Neuronal stem cell (in vitro differentiated cells): ENCODE measurements at regions not wholly inside any gene's neighbourhood (a gene's known extent, or its start where the extent isn't known, plus 50 kb on each side); places are given as distances from the start of the nearest gene placed in this dataset.

Experiments
- DNase-seq: peaks from one replicate; pipeline ENCODE4 v3.0.0-alpha.2; 2013; ENCODE audit warnings: low spot score
- H2AFZ ChIP-seq: one replicate; pipeline ENCODE4 v1.6.1; 2013; ENCODE audit warnings: mild to moderate bottlenecking, low read length, inconsistent platforms
- H2AK5ac ChIP-seq: 2 replicates; pipeline ENCODE4 v1.6.1; 2013; ENCODE audit warnings: low read depth, mild to moderate bottlenecking, inconsistent platforms, low read length, moderate library complexity, mixed read lengths
- H2BK120ac ChIP-seq: 2 replicates; pipeline ENCODE4 v1.6.1; 2013; ENCODE audit warnings: low read depth, mild to moderate bottlenecking, inconsistent platforms, low read length, moderate library complexity, mixed read lengths
- H2BK12ac ChIP-seq: one replicate; pipeline ENCODE4 v1.6.1; 2013; ENCODE audit warnings: low read length, inconsistent platforms
- H2BK15ac ChIP-seq: 2 replicates; pipeline ENCODE4 v1.6.1; 2013; ENCODE audit warnings: mild to moderate bottlenecking, low read length, inconsistent platforms, mixed read lengths
- H2BK5ac ChIP-seq: one replicate; pipeline ENCODE4 v1.6.1; 2013; ENCODE audit warnings: inconsistent platforms, mild to moderate bottlenecking, low read length, moderate library complexity
- H3K14ac ChIP-seq: one replicate; pipeline ENCODE4 v1.6.1; 2013; ENCODE audit warnings: low read length, inconsistent platforms
- H3K18ac ChIP-seq: 2 replicates; pipeline ENCODE4 v1.6.1; 2013; ENCODE audit warnings: low read length, inconsistent platforms
- H3K23ac ChIP-seq: 2 replicates; pipeline ENCODE4 v1.6.1; 2013; ENCODE audit warnings: low read depth, mild to moderate bottlenecking, mixed read lengths, low read length, inconsistent platforms; ENCODE audit not compliant: poor library complexity
- H3K27ac ChIP-seq: replicated peaks from 3 replicates; pipeline ENCODE4 v1.5.1; 2013; ENCODE audit warnings: low read length, inconsistent platforms
- H3K27me3 ChIP-seq, 3 experiments: 2 replicates each; pipeline ENCODE4 v1.6.1; 2013; ENCODE audit warnings: low read length in 3 of 3, mild to moderate bottlenecking in 2 of 3, inconsistent platforms in 1 of 3, low read depth in 1 of 3, mixed read lengths in 1 of 3, moderate library complexity in 1 of 3; ENCODE audit not compliant: control insufficient read depth in 3 of 3, insufficient read depth in 3 of 3
- H3K36me3 ChIP-seq, 2 donors: replicated peaks in 1 of 2; 2 replicates each; pipeline ENCODE4 v1.6.1; 2013; ENCODE audit warnings: low read length in 2 of 2; ENCODE audit not compliant: control insufficient read depth in 2 of 2, insufficient read depth in 2 of 2
- H3K4ac ChIP-seq: 2 replicates; pipeline ENCODE4 v1.6.1; 2013; ENCODE audit warnings: inconsistent platforms, mild to moderate bottlenecking, low read length, moderate library complexity
- H3K4me1 ChIP-seq, 2 donors: 1 replicate in 1 of 2; 2 replicates in 1 of 2; pipeline ENCODE4 v1.6.1; 2013; ENCODE audit warnings: low read length in 2 of 2, low read depth in 1 of 2; ENCODE audit not compliant: control insufficient read depth in 2 of 2, insufficient read depth in 1 of 2
- H3K4me2 ChIP-seq: one replicate; pipeline ENCODE4 v1.6.1; 2013; ENCODE audit warnings: mild to moderate bottlenecking, low read length, inconsistent platforms; ENCODE audit not compliant: insufficient read depth, poor library complexity, severe bottlenecking
- H3K4me3 ChIP-seq, 2 donors: 2 replicates each; pipeline ENCODE4 v1.5.1; 2013; ENCODE audit warnings: low read length in 2 of 2, mild to moderate bottlenecking in 2 of 2, inconsistent platforms in 1 of 2, moderate library complexity in 1 of 2
- H3K79me1 ChIP-seq: one replicate; pipeline ENCODE4 v1.6.1; 2013; ENCODE audit warnings: low read depth, mild to moderate bottlenecking, inconsistent platforms, low read length, moderate library complexity
- H3K9ac ChIP-seq: one replicate; pipeline ENCODE4 v1.6.1; 2013; ENCODE audit warnings: mild to moderate bottlenecking, low read depth, low read length, inconsistent platforms; ENCODE audit not compliant: poor library complexity
- H3K9me3 ChIP-seq, 2 donors: replicated peaks in 1 of 2; 2 replicates each; pipeline versions ENCODE3 to v1.6.1; 2013; ENCODE audit warnings: low read length in 2 of 2, mild to moderate bottlenecking in 2 of 2, inconsistent platforms in 1 of 2, low read depth in 1 of 2, mixed read lengths in 1 of 2, moderate library complexity in 1 of 2; ENCODE audit not compliant: control insufficient read depth in 2 of 2, insufficient read depth in 1 of 2
- H4K8ac ChIP-seq: one replicate; pipeline ENCODE4 v1.6.1; 2013; ENCODE audit warnings: low read depth, mild to moderate bottlenecking, inconsistent platforms, low read length, moderate library complexity
- H4K91ac ChIP-seq: one replicate; pipeline ENCODE4 v1.6.1; 2013; ENCODE audit warnings: low read length, low read depth, mild to moderate bottlenecking, inconsistent platforms; ENCODE audit not compliant: poor library complexity
- WGBS, 2 donors: extraction: QIAGEN DNeasy Blood & Tissue Kit; methylation state at CpG; one replicate each; pipeline ENCODE4 v1.1.7; 2013; ENCODE audit warnings: missing lambda C conversion rate in 2 of 2, mixed read lengths in 1 of 2; ENCODE audit not compliant: insufficient read length in 2 of 2, insufficient replicate concordance in 1 of 2; ENCODE audit errors: extremely low coverage in 2 of 2; 5-methylcytosine and 5-hydroxymethylcytosine counted together

GRCh38 chr2:226174390-226174789, 625.2 kb downstream of the IRS1 start:
- DNase-seq = no peak
- Histone ChIP-seq H3K4ac (no peak overlapping the region), H3K9me3 (peaks cover 2 to 30% of the 10 kb centered on the region in 2 donors), H3K4me1 (peaks cover 2 to 5% of the 10 kb centered on the region in 2 donors), H2AFZ (no peak overlapping the region), H3K36me3 (no peaks in the 10 kb centered on the region), H4K8ac (no peak overlapping the region), H2AK5ac (no peak overlapping the region), H2BK12ac (no peak overlapping the region), H3K4me2 (no peak overlapping the region), H3K9ac (no peak overlapping the region), H2BK5ac (no peak overlapping the region), H4K91ac (no peak overlapping the region), H3K14ac (no peak overlapping the region), H3K4me3 (no peak overlapping the region), H2BK120ac (no peak overlapping the region), H3K23ac (no peak overlapping the region), H2BK15ac (no peak overlapping the region), H3K79me1 (no peaks in the 10 kb centered on the region), H3K27me3 (no peaks in the 10 kb centered on the region), H3K27ac (no peak overlapping the region), H3K18ac (no peak overlapping the region)
- WGBS, 2 donors = no CpG with 5 or more reads among the region's 1 CpG

GRCh38 chr2:226172939-226173338, 626.7 kb downstream of the IRS1 start:
- Histone ChIP-seq H3K4me2 (no peak overlapping the region), H3K4me3 (no peak overlapping the region), H3K4me1 (peaks cover 2 to 5% of the 10 kb centered on the region in 2 donors), H3K9me3 (peaks cover 0 to 18% of the 10 kb centered on the region in 2 donors), H2BK12ac (no peak overlapping the region), H3K4ac (no peak overlapping the region), H3K27ac (no peak overlapping the region), H3K36me3 (no peaks in the 10 kb centered on the region), H4K91ac (no peak overlapping the region), H3K23ac (no peak overlapping the region), H2AFZ (no peak overlapping the region), H3K14ac (no peak overlapping the region), H3K79me1 (no peaks in the 10 kb centered on the region), H3K27me3 (no peaks in the 10 kb centered on the region), H3K18ac (no peak overlapping the region), H2AK5ac (no peak overlapping the region), H2BK120ac (no peak overlapping the region), H2BK5ac (no peak overlapping the region), H3K9ac (no peak overlapping the region), H4K8ac (no peak overlapping the region), H2BK15ac (no peak overlapping the region)
- WGBS, 2 donors = no CpG with 5 or more reads among the region's 4 CpGs
- DNase-seq = no peak

DNA sequence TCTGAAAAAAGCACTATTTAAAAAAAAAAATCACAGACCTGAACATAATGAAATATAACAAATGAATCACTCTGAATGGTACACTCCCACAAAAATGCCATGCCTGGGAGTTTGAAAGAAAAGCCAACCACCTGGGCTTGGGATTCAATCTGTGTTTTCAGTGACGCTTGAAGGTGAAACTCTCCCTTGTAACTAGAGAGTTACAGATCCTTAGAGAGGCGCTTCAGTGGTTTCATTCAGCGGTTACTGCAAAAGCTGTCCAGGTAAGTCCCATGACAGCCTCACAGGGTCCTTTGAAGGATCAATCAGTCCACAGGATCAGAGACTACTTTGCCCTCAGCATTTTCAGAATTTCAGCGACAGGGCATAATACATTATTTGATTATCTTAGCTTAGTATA, 627.3 kb downstream of the IRS1 start:
- H3K14ac ChIP-seq = no peak overlapping the region
- no peak overlapping the region for H2AK5ac ChIP-seq
- no peak overlapping the region for H2AFZ ChIP-seq
- no peak overlapping the region for H3K4me3 ChIP-seq
- no peak overlapping the region for H4K8ac ChIP-seq
- H3K9me3 ChIP-seq = peaks cover 0 to 13% of the 10 kb centered on the region in 2 donors
- H2BK12ac ChIP-seq = no peak overlapping the region
- no peak overlapping the region for H2BK5ac ChIP-seq
- no peak overlapping the region for H4K91ac ChIP-seq
- H3K36me3 ChIP-seq = no peaks in the 10 kb centered on the region
- no peak overlapping the region for H2BK15ac ChIP-seq
- H3K18ac ChIP-seq = no peak overlapping the region
- no peak for DNase-seq
- no peak overlapping the region for H2BK120ac ChIP-seq
- no CpG with 5 or more reads among the region's 4 CpGs for WGBS, 2 donors
- no peak overlapping the region for H3K27ac ChIP-seq
- no peaks in the 10 kb centered on the region for H3K79me1 ChIP-seq
- no peak overlapping the region for H3K9ac ChIP-seq
- H3K4me2 ChIP-seq = no peak overlapping the region
- H3K4me1 ChIP-seq = peaks cover 2 to 5% of the 10 kb centered on the region in 2 donors
- H3K27me3 ChIP-seq = no peaks in the 10 kb centered on the region
- no peak overlapping the region for H3K23ac ChIP-seq
- no peak overlapping the region for H3K4ac ChIP-seq

DNA sequence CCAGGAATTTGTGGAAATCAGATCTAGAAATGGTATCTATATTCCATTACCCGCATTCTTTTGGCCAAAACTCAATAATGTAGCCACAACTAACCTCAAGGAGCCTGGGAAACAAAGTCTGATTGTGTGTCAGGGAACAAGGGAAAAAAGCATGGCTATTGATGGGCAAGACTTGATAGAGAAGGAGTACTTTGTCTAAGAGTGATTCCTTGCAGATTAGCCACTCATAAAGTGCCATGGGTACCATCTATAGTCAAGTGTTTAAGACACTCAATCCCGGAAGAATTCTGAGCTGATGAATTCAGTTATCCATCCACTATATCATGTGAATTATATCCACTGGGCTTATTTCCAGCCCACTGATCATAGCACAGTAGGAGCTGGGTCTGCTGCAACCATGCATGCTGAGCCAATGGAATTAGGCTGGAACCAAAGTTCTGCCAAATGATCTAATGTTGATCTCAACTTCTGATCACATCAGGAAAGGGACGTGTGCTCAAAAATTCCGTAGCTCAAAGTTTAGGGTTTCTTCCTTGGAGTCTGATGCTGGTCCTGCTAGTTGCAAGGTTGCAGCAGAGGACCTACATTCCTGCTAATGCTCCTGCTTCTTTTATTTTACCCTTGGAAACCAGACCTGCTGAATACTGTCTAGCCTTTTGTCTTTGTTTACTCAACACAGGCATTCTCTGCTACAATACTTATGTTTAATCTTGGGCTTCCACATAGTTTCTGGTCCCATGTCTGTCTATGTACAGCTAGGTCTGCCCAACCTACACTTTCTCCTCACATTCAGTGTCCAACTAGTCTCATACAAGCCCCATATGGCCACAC, 629.7 kb downstream of the IRS1 start:
- no CpG with 5 or more reads among the region's 4 CpGs for WGBS, 2 donors
- Histone ChIP-seq H3K79me1 (no peaks in the 10 kb centered on the region), H2BK12ac (no peak overlapping the region), H3K14ac (no peak overlapping the region), H4K91ac (no peak overlapping the region), H4K8ac (no peak overlapping the region), H3K9ac (no peak overlapping the region), H3K4me1 (peaks cover 2 to 5% of the 10 kb centered on the region in 2 donors), H3K23ac (no peak overlapping the region), H3K9me3 (peaks cover 0 to 4% of the 10 kb centered on the region in 2 donors), H3K27ac (no peak overlapping the region), H2AK5ac (no peak overlapping the region), H2AFZ (peak overlapping the region; percentile 31), H2BK120ac (no peak overlapping the region), H2BK15ac (no peak overlapping the region), H3K4me2 (no peak overlapping the region), H3K18ac (no peak overlapping the region), H3K36me3 (no peaks in the 10 kb centered on the region), H2BK5ac (no peak overlapping the region), H3K4ac (no peak overlapping the region), H3K27me3 (no peaks in the 10 kb centered on the region), H3K4me3 (no peak overlapping the region)
- DNase-seq = no peak
